ENCODE measurements at regions not wholly inside any gene's neighbourhood (a gene's known extent, or its start where the extent isn't known, plus 50 kb on each side); places are given as distances from the start of the nearest gene placed in this dataset.
A peak's percentile ranks its signal among the peaks of the same experiment; 100 is the strongest.

- DNase-seq (no peak), ATAC-seq (ENCODE audit: low read depth) (no peak)
- Histone ChIP-seq H3K4me2 (replicated peaks; ENCODE audit: low read depth, low read length, poor library complexity, severe bottlenecking) (no peak overlapping the region), H3K27me3 (replicated peaks in 1 of 4; ENCODE audit: control extremely low read depth in 1 of 4, control insufficient read depth in 3 of 4, insufficient read depth in 4 of 4, low read length in 3 of 4) (no peaks in the 10 kb centered on the region), H4K20me1 (ENCODE audit: control insufficient read depth, insufficient read depth, low read length, poor library complexity, severe bottlenecking) (no peaks in the 10 kb centered on the region), H3K36me3 (replicated peaks in 1 of 2; ENCODE audit: control extremely low read depth in 1 of 2, control insufficient read depth in 1 of 2, extremely low read depth in 1 of 2, insufficient read depth in 2 of 2, low read length in 1 of 2) (no peaks in the 10 kb centered on the region), H3K9ac (ENCODE audit: low read length) (no peak overlapping the region), H2AFZ (ENCODE audit: insufficient read depth, low read depth, low read length, poor library complexity, severe bottlenecking) (no peak overlapping the region), H3K79me2 (ENCODE audit: control insufficient read depth, insufficient read depth, low read length) (no peaks in the 10 kb centered on the region), H3K4me1 (ENCODE audit: control insufficient read depth in 2 of 2, insufficient read depth in 2 of 2, low read length in 2 of 2) (peaks cover 14 to 18% of the 10 kb centered on the region in 2 donors), H3K4me3 (ENCODE audit: control extremely low read depth in 1 of 5, extremely low read depth in 1 of 5, insufficient read depth in 1 of 5, low read depth in 2 of 5, low read length in 4 of 5) (no peak overlapping the region), H3K27ac (ENCODE audit: low read length in 2 of 2) (no peak overlapping the region), H3K9me3 (ENCODE audit: control extremely low read depth in 1 of 3, control insufficient read depth in 2 of 3, insufficient read depth in 1 of 3, low read length in 2 of 3) (no peaks in the 10 kb centered on the region)
- H3K4me3 Mint-ChIP-seq, result no peak overlapping the region
- peaks cover 31% of the 10 kb centered on the region for H3K4me1 Mint-ChIP-seq
- POLR2A ChIA-PET, result no interaction called here
- CTCF ChIA-PET, result interaction anchor here (1.2 kb wide), 1 partner anchor 77 kb away, joined by 4 read pairs; no protein-coding TSS in a partner anchor
- no CpG with 5 or more reads among the region's 3 CpGs for WGBS (ENCODE audit: insufficient coverage)
- TF ChIP-seq CTCF (IDR thresholded peaks at IDR 0.05) (no peak), EZH2 (IDR thresholded peaks at IDR 0.05; ENCODE audit: borderline replicate concordance, insufficient read depth, low read depth, low read length, poor library complexity, severe bottlenecking) (no peak)
- H3K9me3 Mint-ChIP-seq (ENCODE audit: insufficient read depth), result no peaks in the 10 kb centered on the region
- intact Hi-C loops (cut with micrococcal nuclease), result no loop called here
- no peaks in the 10 kb centered on the region for H3K27me3 Mint-ChIP-seq
- H3K27ac Mint-ChIP-seq, result peak overlapping the region; percentile 38
Measured at GRCh38 chr14:53615252-53615651, 341.4 kb downstream of the BMP4 start.

GRCh38 chr14:53613404-53614253 lies 343.0 kb downstream of the BMP4 start:
- Histone ChIP-seq H3K36me3 (replicated peaks in 1 of 2; ENCODE audit: control extremely low read depth in 1 of 2, control insufficient read depth in 1 of 2, extremely low read depth in 1 of 2, insufficient read depth in 2 of 2, low read length in 1 of 2) (no peaks in the 10 kb centered on the region), H3K79me2 (ENCODE audit: control insufficient read depth, insufficient read depth, low read length) (no peaks in the 10 kb centered on the region), H4K20me1 (ENCODE audit: control insufficient read depth, insufficient read depth, low read length, poor library complexity, severe bottlenecking) (no peaks in the 10 kb centered on the region), H2AFZ (ENCODE audit: insufficient read depth, low read depth, low read length, poor library complexity, severe bottlenecking) (peak overlapping the region; percentile 51), H3K27me3 (replicated peaks in 1 of 4; ENCODE audit: control extremely low read depth in 1 of 4, control insufficient read depth in 3 of 4, insufficient read depth in 4 of 4, low read length in 3 of 4) (no peaks in the 10 kb centered on the region), H3K9ac (ENCODE audit: low read length) (peak overlapping the region; percentile 4), H3K27ac (ENCODE audit: low read length in 2 of 2) (peak overlapping the region; percentile 37 to 65), H3K9me3 (ENCODE audit: control extremely low read depth in 1 of 3, control insufficient read depth in 2 of 3, insufficient read depth in 1 of 3, low read length in 2 of 3) (no peaks in the 10 kb centered on the region), H3K4me1 (ENCODE audit: control insufficient read depth in 2 of 2, insufficient read depth in 2 of 2, low read length in 2 of 2) (peaks cover 14 to 18% of the 10 kb centered on the region in 2 donors), H3K4me2 (replicated peaks; ENCODE audit: low read depth, low read length, poor library complexity, severe bottlenecking) (peak overlapping the region; percentile 56), H3K4me3 (ENCODE audit: control extremely low read depth in 1 of 5, extremely low read depth in 1 of 5, insufficient read depth in 1 of 5, low read depth in 2 of 5, low read length in 4 of 5) (peak overlapping the region in 1 of 5 experiments; percentile 18)
- H3K4me1 Mint-ChIP-seq, result peaks cover 38% of the 10 kb centered on the region
- no peaks in the 10 kb centered on the region for H3K9me3 Mint-ChIP-seq (ENCODE audit: insufficient read depth)
- DNase-seq (peak; percentile 82), ATAC-seq (ENCODE audit: low read depth) (peak; percentile 90)
- intact Hi-C loops (cut with micrococcal nuclease), result loop anchor here (5.0 kb wide), 3 partner anchors 76 to 1061 kb away; partner anchors contain the start of genes CDKN3, GPR137C and TXNDC16
- peak overlapping the region; percentile 99 for H3K27ac Mint-ChIP-seq
- peak overlapping the region; percentile 81 for H3K4me3 Mint-ChIP-seq
- 9% methylated on average over 10 of the region's 12 CpGs for WGBS (ENCODE audit: insufficient coverage)
- H3K27me3 Mint-ChIP-seq, result no peaks in the 10 kb centered on the region
- ChIA-PET POLR2A (no interaction called here), CTCF (interaction anchor here (0.8 to 2.0 kb wide), 5 partner anchors 41 to 182 kb away, joined by 3 to 17 read pairs (median 5); no protein-coding TSS in a partner anchor)
- TF ChIP-seq EZH2 (IDR thresholded peaks at IDR 0.05; ENCODE audit: borderline replicate concordance, insufficient read depth, low read depth, low read length, poor library complexity, severe bottlenecking) (no peak), CTCF (IDR thresholded peaks at IDR 0.05) (no peak)

Data from B cell (primary cell).